T-helper 2 cell treated with Interferon-gamma antibody and Interleukin-4, amounts not matched to agents 5 μg/mL and 100 μg/mL, for 36 hours (primary cell): ENCODE measurements at regions not wholly inside any gene's neighbourhood (a gene's known extent, or its start where the extent isn't known, plus 50 kb on each side); places are given as distances from the start of the nearest gene placed in this dataset.
"Not testable (repeated sequence)": the region's sequence is repeated elsewhere in the genome, so short reads cannot be mapped to it uniquely, and the experiment has no call there.

Source experiments
- DNase-seq: peaks from one replicate; pipeline ENCODE4 v3.0.0; 2021; ENCODE audit warnings: low spot score
- H3K27ac Mint-ChIP-seq: one replicate; pipeline ENCODE4 v1.8.0; 2021; ENCODE audit warnings: mild to moderate bottlenecking, mixed read lengths
- H3K27me3 Mint-ChIP-seq: one replicate; pipeline ENCODE4 v1.8.0; 2021; ENCODE audit warnings: low read depth, mixed read lengths
- H3K36me3 Mint-ChIP-seq: one replicate; pipeline ENCODE4 v1.8.0; 2021; ENCODE audit warnings: low read depth, mixed read lengths
- H3K4me1 Mint-ChIP-seq: one replicate; pipeline ENCODE4 v1.8.0; 2021; ENCODE audit warnings: low read depth, mixed read lengths
- H3K4me3 Mint-ChIP-seq: one replicate; pipeline ENCODE4 v1.8.0; 2022; ENCODE audit warnings: mild to moderate bottlenecking, moderate library complexity, mixed read lengths
- H3K9me3 Mint-ChIP-seq: one replicate; pipeline ENCODE4 v1.8.0; 2021; ENCODE audit warnings: mixed read lengths

DNA sequence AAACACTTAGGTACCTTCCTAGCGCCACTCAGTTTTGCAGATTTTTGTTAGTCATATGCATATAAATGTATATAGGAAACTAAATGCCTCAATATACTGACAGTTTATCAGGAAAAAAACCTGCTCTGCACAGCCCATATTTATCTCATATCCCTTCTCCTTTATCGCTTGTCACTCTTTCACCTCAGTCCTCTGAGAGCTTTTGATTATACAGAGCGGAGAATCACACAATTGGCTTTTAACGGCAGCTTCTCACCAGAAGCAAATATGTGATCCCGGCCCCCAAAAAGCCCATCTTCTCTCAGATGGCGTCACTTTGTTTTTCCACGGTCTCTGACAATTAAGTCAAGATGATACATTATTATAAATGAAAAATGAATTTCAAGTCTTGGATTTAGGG, 362.6 kb downstream of the DNAH5 start:
- Mint-ChIP-seq H3K4me3 (no peak overlapping the region), H3K9me3 (peaks cover 8% of the 10 kb centered on the region), H3K4me1 (no peaks in the 10 kb centered on the region), H3K36me3 (no peaks in the 10 kb centered on the region), H3K27ac (no peak overlapping the region), H3K27me3 (no peaks in the 10 kb centered on the region)
- no peak for DNase-seq

DNA sequence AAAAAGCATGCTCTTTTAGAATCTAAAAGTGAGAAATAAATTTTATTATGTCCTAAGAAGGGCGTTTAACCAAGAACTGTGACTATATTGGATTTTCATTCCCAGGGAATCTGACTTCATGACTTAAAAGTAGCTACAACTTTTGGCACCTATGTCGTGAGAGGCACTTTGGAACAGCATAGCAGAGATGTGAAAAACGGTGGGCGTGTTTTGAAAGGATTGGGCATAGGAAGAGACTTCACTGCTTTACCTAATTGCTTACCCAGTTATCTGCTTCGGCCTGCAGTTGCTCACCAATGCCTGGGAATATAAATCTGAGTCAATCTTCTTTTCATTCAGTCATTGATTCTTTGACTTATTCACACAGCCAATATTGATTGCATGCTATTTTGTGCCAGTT, 363.4 kb downstream of the DNAH5 start:
- no peak overlapping the region for H3K4me3 Mint-ChIP-seq
- DNase-seq, result no peak
- no peaks in the 10 kb centered on the region for H3K27me3 Mint-ChIP-seq
- H3K36me3 Mint-ChIP-seq, result no peaks in the 10 kb centered on the region
- no peaks in the 10 kb centered on the region for H3K4me1 Mint-ChIP-seq
- peaks cover 14% of the 10 kb centered on the region for H3K9me3 Mint-ChIP-seq
- no peak overlapping the region for H3K27ac Mint-ChIP-seq

DNA sequence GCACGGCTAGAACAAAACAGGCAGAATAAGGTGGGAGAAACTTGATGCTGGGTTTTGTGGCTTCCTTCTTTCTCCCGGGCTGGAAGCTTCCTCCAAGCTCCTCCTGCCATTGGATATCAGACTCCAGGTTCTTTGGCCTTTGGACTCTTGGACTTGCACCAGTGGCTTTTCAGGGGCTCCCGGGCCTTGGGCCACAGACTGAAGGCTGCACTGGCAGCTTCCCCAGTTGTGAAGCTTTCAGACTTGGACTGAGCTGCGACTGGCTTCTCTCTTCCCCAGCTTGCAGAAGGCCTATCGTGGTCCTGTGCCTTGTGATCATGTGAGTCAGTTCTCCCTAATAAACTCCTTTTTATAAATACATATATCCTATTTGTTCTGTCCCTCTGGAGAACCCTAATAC, 364.4 kb downstream of the DNAH5 start:
- no peaks in the 10 kb centered on the region for H3K36me3 Mint-ChIP-seq
- H3K9me3 Mint-ChIP-seq, result peaks cover 14% of the 10 kb centered on the region
- no peak overlapping the region for H3K4me3 Mint-ChIP-seq
- no peaks in the 10 kb centered on the region for H3K27me3 Mint-ChIP-seq
- DNase-seq, result no peak
- no peak overlapping the region for H3K27ac Mint-ChIP-seq
- no peaks in the 10 kb centered on the region for H3K4me1 Mint-ChIP-seq

DNA sequence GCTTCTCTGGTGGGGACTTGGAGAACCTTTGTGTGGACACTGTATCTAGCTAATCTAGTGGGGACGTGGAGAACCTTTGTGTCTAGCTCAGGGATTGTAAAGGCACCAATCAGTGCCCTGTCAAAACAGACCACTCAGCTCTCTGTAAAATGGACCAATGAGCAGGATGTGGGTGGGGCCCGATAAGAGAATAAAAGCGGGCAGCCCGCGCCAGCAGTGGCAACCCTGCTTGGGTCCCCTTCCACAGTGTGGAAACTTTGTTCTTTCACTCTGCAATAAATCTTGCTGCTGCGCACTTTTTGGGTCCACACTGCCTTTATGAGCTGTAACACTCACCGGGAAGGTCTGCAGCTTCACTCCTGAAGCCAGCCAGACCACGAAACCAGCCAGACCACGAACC, 365.4 kb downstream of the DNAH5 start:
- not testable (repeated sequence) for DNase-seq, H3K4me1 Mint-ChIP-seq, H3K27ac Mint-ChIP-seq, H3K36me3 Mint-ChIP-seq, H3K27me3 Mint-ChIP-seq, H3K4me3 Mint-ChIP-seq
- H3K9me3 Mint-ChIP-seq, result peaks cover 14% of the 10 kb centered on the region

DNA sequence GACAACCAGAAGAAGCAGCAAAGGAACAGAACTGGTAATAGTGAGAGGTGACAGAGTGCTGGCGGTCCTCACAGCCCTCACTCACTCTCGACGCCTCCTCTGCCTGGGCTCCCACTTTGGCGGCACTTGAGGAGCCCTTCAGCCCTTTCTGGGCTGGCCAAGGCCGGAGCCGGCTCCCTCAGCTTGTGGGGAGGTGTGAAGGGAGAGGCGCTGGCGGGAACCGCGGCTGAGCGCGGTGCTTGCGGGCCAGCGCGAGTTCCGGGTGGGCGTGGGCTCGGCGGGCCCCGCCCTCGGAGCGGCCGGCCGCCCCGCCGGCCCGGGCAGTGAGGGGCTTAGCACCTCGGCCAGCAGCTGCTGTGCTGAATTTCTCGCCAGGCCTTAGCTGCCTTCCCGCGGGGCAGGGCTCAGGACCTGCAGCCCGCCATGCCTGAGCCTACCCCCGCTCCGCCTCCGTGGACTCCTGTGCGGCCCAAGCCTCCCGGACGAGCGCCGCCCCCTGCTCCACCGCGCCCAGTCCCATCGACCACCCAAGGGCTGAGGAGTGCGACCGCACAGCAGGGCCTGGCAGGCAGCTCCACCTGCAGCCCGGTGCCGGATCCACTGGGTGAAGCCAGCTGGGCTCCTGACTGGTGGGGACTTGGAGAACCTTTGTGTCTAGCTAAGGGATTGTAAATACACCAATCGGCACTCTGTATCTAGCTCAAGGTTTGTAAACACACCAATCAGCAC, 366.0 kb downstream of the DNAH5 start:
- DNase-seq, H3K4me3 Mint-ChIP-seq, H3K27me3 Mint-ChIP-seq, H3K27ac Mint-ChIP-seq, H3K36me3 Mint-ChIP-seq, H3K4me1 Mint-ChIP-seq: not testable (repeated sequence)
- H3K9me3 Mint-ChIP-seq, result peaks cover 18% of the 10 kb centered on the region

DNA sequence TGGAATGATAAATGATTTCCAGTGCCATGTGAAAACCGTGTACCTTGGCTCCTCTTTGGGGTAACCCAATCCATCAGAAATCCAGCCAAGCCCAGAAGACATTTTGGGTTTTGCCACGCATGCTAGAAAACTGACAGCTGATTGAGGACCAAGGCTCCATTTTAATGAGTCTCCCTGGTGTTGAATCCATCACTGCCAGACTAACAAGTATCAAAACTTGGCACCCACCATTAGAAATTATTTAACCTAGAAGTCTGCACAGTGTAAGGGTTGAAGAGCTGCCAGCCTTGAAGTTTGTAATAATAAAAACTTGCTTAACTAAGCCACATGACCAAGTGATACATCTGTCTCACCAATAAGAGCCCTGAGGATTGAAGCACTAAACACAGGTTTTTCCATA, 369.9 kb downstream of the DNAH5 start:
- Mint-ChIP-seq H3K4me3 (no peak overlapping the region), H3K36me3 (no peaks in the 10 kb centered on the region), H3K4me1 (no peaks in the 10 kb centered on the region), H3K27ac (no peak overlapping the region), H3K9me3 (peaks cover 36% of the 10 kb centered on the region), H3K27me3 (no peaks in the 10 kb centered on the region)
- DNase-seq, result no peak

DNA sequence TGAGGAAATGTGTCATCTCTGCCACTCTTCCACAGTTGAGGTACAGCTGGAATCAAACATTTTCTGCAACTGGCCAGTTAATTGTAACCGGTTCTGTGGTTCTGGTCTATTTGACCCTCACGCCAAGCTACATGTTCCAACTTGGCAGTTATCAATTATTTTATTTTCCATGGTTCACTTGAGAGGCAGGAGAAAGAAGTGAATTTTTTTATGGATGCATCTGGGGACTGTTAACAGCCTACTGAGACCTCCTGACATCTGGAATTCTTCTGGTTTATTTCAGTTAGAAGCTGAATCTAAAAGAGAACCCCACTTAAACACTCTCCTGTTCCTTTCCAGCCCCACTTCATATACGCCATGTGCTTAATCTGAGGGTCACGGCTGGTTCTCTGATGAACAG, 372.3 kb downstream of the DNAH5 start:
- Mint-ChIP-seq H3K27ac (no peak overlapping the region), H3K27me3 (no peaks in the 10 kb centered on the region), H3K4me1 (no peaks in the 10 kb centered on the region), H3K36me3 (no peaks in the 10 kb centered on the region), H3K9me3 (peaks cover 33% of the 10 kb centered on the region), H3K4me3 (no peak overlapping the region)
- no peak for DNase-seq

DNA sequence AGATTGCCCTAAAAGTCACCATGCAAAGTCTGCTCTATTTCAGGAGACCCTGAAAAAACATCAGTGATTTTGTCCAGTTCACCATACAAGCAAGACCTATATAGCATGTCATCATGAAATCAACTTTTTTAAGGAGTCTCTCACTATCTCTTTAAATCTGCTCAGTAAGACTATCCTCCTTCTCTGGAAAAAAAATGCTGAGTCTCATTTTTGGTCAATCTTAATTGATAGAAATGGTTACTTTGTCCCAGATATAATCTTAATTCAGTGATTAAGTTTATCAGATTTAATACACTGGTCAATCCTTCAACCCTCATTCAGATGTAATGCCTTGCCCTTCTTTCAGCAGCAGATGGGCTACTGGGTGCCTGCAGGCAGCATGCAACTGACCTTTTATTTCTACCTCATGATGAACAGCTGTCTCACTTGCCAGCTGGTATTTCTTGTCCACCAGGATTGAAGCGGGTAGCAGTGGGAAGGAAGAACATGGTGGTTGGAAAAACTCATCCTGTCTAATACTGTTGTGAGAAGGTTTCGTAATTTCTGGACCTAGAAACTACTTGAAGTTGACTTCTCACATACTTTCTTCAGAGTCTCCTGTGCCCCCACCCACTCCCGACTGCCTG, 375.3 kb downstream of the DNAH5 start:
- Mint-ChIP-seq H3K9me3 (peaks cover 33% of the 10 kb centered on the region), H3K36me3 (no peaks in the 10 kb centered on the region), H3K27me3 (no peaks in the 10 kb centered on the region), H3K4me1 (no peaks in the 10 kb centered on the region), H3K4me3 (no peak overlapping the region), H3K27ac (no peak overlapping the region)
- no peak for DNase-seq

DNA sequence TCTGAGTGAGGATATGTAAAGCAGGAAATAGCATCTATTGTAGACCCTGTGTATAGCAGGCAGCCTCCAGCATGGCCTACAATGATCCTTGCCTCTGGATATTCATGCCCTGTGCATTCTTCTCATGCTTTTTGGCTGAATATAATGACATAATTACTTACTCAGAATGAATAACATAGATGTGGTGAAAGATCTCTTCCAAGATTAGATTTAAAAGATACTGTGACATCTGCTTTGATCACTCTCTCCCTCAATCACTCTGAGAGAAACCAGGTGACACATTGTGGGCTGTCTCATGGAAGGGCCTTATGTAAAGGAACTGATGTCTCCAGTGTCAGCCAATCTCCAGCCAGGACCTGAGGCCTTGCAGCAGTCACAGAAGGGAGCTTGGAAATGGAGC, 376.7 kb downstream of the DNAH5 start:
- no peak for DNase-seq
- peaks cover 33% of the 10 kb centered on the region for H3K9me3 Mint-ChIP-seq
- no peaks in the 10 kb centered on the region for H3K4me1 Mint-ChIP-seq
- H3K36me3 Mint-ChIP-seq, result no peaks in the 10 kb centered on the region
- no peaks in the 10 kb centered on the region for H3K27me3 Mint-ChIP-seq
- no peak overlapping the region for H3K4me3 Mint-ChIP-seq
- H3K27ac Mint-ChIP-seq, result no peak overlapping the region

DNA sequence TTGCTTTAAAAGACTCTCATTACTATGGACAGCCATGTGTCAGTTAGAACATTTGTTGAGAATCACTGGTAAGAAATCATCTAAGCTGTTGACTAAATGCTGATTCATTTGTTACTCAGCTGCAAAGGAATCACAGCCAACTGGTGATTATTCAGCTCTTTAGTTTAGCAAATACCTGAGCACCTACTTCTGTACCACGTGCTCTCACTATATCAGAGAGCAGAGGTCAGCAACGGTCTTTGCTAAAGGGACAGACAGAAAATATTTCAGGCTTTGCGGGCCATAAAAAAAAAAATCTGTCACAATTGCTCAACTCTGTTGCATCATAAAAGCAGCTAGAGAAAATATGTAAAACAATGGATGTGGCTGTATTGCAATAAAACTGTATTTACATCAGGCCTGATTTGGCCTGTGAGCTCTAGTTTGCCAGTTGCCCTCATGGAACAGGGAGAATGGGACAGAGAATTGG, 377.6 kb downstream of the DNAH5 start:
- H3K4me3 Mint-ChIP-seq, result no peak overlapping the region
- H3K4me1 Mint-ChIP-seq, result no peaks in the 10 kb centered on the region
- H3K36me3 Mint-ChIP-seq, result no peaks in the 10 kb centered on the region
- no peaks in the 10 kb centered on the region for H3K27me3 Mint-ChIP-seq
- H3K9me3 Mint-ChIP-seq, result peaks cover 33% of the 10 kb centered on the region
- DNase-seq, result no peak
- no peak overlapping the region for H3K27ac Mint-ChIP-seq

DNA sequence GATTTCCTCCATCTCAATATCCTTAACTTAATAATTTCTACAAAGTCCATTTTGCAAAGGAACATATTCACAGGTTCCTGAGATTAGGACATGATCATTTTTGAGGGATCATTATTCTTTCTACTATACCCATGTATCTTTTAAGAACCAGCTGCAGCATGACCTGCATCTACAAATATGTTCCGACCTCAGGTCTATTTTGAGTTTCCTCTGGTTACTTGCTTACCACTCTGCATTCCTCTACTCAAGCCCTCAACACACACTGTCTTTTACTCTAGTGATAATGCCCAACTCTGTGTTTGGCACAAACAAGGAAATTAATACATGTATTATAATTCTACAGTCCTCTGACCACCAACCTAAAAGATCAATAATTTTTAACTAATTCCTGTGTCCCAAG, 386.1 kb downstream of the DNAH5 start:
- no peaks in the 10 kb centered on the region for H3K27me3 Mint-ChIP-seq
- DNase-seq, result no peak
- H3K27ac Mint-ChIP-seq, result no peak overlapping the region
- H3K4me1 Mint-ChIP-seq, result no peaks in the 10 kb centered on the region
- H3K4me3 Mint-ChIP-seq, result no peak overlapping the region
- H3K36me3 Mint-ChIP-seq, result no peaks in the 10 kb centered on the region
- H3K9me3 Mint-ChIP-seq, result peaks cover 29% of the 10 kb centered on the region

DNA sequence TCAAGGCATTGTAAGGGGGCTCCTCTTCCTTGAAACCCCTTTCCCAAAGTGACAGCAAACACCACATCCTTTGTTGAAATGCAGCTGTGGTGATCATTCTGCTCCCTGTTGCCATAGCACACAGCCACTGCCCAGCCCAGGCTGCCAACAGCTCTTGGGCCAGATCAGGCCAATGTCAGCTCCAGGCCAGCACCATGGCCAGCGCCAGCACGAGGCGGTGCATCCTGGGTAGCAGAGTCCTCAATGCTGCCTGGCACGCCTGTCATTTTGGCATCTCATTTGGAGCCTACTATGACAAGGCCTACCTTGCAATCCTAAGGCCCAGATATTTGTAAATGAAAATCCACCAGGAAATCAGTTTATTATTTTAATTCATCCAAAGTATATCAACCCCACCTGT, 390.6 kb downstream of the DNAH5 start:
- no peaks in the 10 kb centered on the region for H3K36me3 Mint-ChIP-seq
- H3K27me3 Mint-ChIP-seq, result no peaks in the 10 kb centered on the region
- H3K4me1 Mint-ChIP-seq, result no peaks in the 10 kb centered on the region
- no peak overlapping the region for H3K4me3 Mint-ChIP-seq
- H3K9me3 Mint-ChIP-seq, result peaks cover 25% of the 10 kb centered on the region
- no peak for DNase-seq
- no peak overlapping the region for H3K27ac Mint-ChIP-seq

DNA sequence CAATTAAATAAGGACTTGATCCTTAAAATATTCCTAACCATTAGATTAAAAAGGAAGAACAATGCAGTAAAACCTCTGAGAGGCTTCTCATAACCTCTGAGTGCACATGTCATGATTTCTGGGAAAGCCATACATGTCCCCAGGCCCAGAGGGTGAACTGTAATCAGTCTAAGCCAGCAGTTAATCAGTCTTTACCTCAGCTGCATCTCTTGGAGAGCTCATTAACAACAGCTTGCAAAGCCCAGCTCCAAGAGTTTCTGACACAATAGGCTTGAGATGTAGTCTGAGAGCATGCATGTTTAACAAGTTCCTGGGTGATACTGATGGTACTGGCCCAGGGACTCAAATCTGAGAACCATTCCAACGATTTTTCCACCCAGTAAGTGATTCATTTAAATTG, 392.1 kb downstream of the DNAH5 start:
- Mint-ChIP-seq H3K4me3 (no peak overlapping the region), H3K36me3 (no peaks in the 10 kb centered on the region)

DNA sequence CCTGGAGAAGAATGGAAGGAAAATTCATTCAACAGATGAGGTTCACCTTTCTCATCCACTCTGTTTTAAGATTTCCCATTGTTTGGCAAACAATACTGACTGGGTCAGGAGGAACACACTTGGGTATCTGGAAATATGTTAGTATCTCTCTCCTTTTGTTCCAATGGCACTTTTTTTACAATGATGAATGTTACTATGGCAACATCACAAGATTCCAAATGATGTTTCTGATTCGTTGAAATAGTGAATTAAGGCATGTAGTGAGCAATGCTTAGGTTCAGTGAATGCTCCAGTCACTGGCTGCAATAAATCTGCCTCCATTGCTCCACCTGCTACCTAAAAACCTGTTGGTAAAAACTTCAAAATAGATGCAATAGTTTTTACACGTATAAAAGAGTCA, 392.8 kb downstream of the DNAH5 start:
- H3K36me3 Mint-ChIP-seq, result no peaks in the 10 kb centered on the region
- no peak for DNase-seq
- no peak overlapping the region for H3K27ac Mint-ChIP-seq
- no peaks in the 10 kb centered on the region for H3K4me1 Mint-ChIP-seq
- no peak overlapping the region for H3K4me3 Mint-ChIP-seq
- H3K27me3 Mint-ChIP-seq, result no peaks in the 10 kb centered on the region
- peaks cover 13% of the 10 kb centered on the region for H3K9me3 Mint-ChIP-seq

More for the DNA sequence above, 392.1 kb downstream of the DNAH5 start:
- no peaks in the 10 kb centered on the region for H3K27me3 Mint-ChIP-seq
- H3K4me1 Mint-ChIP-seq, result no peaks in the 10 kb centered on the region
- no peak overlapping the region for H3K27ac Mint-ChIP-seq
- H3K9me3 Mint-ChIP-seq, result peaks cover 17% of the 10 kb centered on the region
- no peak for DNase-seq
